RWPE2 (cell line): ENCODE measurements at regions not wholly inside any gene's neighbourhood (a gene's known extent, or its start where the extent isn't known, plus 50 kb on each side); places are given as distances from the start of the nearest gene placed in this dataset.

Experiments used
- ATAC-seq: fragments of 200-7000 bp; cut with Tn5 transposase; 3 replicates; pipeline ENCODE4 v1.9.1; 2021; ENCODE audit warnings: low read depth
- DNase-seq: peaks from one replicate; pipeline ENCODE4 v3.0.0-alpha.2; 2020; ENCODE audit warnings: low spot score
- H3K27ac ChIP-seq: fragments of 450-650 bp; 2 replicates; pipeline ENCODE4 v1.5.1; 2017; ENCODE audit warnings: mild to moderate bottlenecking; ENCODE audit not compliant: poor library complexity, severe bottlenecking
- H3K27me3 ChIP-seq: fragments of 250-450 bp; sonication (Bioruptor Pico); 2 replicates; pipeline ENCODE4 v1.5.1; 2021; ENCODE audit warnings: mild to moderate bottlenecking, moderate library complexity; ENCODE audit not compliant: insufficient read depth, poor library complexity, severe bottlenecking
- H3K36me3 ChIP-seq: fragments of 250-450 bp; sonication (Bioruptor Pico); 2 replicates; pipeline ENCODE4 v1.5.1; 2020; ENCODE audit warnings: low read depth, mild to moderate bottlenecking, moderate library complexity
- H3K4me1 ChIP-seq: fragments of 250-450 bp; sonication (Bioruptor Pico); 2 replicates; pipeline ENCODE4 v1.5.1; 2021; ENCODE audit warnings: mild to moderate bottlenecking, moderate library complexity; ENCODE audit not compliant: insufficient read depth, poor library complexity, severe bottlenecking
- H3K4me3 ChIP-seq: fragments of 250-450 bp; sonication (Bioruptor Pico); 2 replicates; pipeline ENCODE4 v1.5.1; 2021; ENCODE audit warnings: mild to moderate bottlenecking, moderate library complexity; ENCODE audit not compliant: severe bottlenecking
- H3K9me3 ChIP-seq: fragments of 250-450 bp; sonication (Bioruptor Pico); 2 replicates; pipeline ENCODE4 v1.5.1; 2021; ENCODE audit warnings: mild to moderate bottlenecking, moderate library complexity; ENCODE audit not compliant: severe bottlenecking
- TF ChIP-seq, protein P1 (sequence below): fragments of 450-650 bp; IDR thresholded peaks from one replicate; pipeline ENCODE4 v1.5.1; 2017; ENCODE audit warnings: mild to moderate bottlenecking, moderate library complexity; ENCODE audit not compliant: poor library complexity, severe bottlenecking

DNA sequence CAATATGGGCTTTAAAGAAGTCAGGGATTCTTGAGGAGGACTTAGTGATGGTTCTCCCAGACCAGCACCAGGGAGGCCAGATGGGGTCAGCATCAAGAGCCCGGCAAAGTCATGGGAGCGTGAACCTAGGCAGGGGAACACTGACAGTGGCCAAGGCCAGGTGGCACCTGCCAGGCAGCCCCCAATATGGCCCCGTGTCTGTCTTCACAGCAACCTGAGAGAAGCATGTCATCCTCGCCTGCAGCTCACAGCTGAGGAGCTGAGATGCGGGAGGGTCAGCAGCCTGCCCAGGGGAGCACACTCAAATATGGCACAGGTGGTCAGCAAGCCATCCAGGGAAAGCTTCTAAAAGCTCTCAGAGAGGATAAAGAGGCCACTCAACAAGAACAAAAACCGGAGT lies 105.7 kb upstream of the GPC1 start:
- TF ChIP-seq, protein P1, sequence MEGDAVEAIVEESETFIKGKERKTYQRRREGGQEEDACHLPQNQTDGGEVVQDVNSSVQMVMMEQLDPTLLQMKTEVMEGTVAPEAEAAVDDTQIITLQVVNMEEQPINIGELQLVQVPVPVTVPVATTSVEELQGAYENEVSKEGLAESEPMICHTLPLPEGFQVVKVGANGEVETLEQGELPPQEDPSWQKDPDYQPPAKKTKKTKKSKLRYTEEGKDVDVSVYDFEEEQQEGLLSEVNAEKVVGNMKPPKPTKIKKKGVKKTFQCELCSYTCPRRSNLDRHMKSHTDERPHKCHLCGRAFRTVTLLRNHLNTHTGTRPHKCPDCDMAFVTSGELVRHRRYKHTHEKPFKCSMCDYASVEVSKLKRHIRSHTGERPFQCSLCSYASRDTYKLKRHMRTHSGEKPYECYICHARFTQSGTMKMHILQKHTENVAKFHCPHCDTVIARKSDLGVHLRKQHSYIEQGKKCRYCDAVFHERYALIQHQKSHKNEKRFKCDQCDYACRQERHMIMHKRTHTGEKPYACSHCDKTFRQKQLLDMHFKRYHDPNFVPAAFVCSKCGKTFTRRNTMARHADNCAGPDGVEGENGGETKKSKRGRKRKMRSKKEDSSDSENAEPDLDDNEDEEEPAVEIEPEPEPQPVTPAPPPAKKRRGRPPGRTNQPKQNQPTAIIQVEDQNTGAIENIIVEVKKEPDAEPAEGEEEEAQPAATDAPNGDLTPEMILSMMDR = no peak
- ATAC-seq = no peak

DNA sequence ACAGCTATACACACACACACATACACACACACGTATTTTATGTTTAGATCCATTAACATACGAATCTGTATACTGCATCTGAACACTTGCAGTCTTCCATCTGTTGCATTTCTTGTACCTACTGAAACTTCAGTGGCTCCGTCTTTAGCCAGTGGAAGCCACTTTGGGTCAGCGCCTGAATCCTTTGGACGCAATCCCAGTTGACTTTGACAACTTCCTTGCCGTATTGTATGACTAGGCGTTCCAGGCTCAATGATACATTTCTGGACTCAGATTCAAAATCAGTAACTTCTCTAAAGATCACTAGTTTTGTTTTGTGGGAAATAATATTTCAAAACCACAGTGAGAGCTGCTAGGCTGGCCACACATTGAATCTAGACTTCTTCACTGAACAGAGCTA lies 101.5 kb upstream of the GPC1 start:
- TF ChIP-seq, protein P1 = no peak
- ATAC-seq (no peak), DNase-seq (no peak)
- H3K4me3 ChIP-seq = no peak overlapping the region
- no peaks in the 10 kb centered on the region for H3K9me3 ChIP-seq
- H3K4me1 ChIP-seq = no peaks in the 10 kb centered on the region
- no peaks in the 10 kb centered on the region for H3K36me3 ChIP-seq
- H3K27me3 ChIP-seq = no peaks in the 10 kb centered on the region
- no peak overlapping the region for H3K27ac ChIP-seq

More for the DNA sequence above, 105.7 kb upstream of the GPC1 start:
- DNase-seq = no peak
- Histone ChIP-seq H3K27ac (no peak overlapping the region), H3K9me3 (no peaks in the 10 kb centered on the region), H3K36me3 (no peaks in the 10 kb centered on the region), H3K27me3 (no peaks in the 10 kb centered on the region), H3K4me3 (no peak overlapping the region), H3K4me1 (no peaks in the 10 kb centered on the region)

DNA sequence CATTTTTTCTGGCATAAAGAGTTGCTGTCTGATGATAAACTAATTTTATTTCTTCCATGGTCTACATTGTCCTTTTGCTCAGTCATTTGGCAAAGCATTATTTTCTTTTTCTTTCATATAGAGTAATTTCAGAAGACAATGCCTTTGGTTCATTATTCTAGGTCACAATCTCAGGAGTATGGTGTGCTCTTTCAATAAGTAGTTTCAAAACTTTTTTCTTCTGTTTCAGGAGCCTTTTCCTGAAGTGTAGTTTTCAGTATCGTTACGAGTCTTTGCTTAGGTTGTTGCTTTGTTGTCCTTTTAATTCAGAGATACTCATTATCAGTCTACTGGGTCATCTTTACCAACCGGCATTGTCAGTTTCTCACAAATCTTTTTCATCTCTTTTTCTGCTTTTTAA lies 100.4 kb upstream of the GPC1 start:
- TF ChIP-seq, protein P1 = no peak
- no peaks in the 10 kb centered on the region for H3K4me1 ChIP-seq
- no peak overlapping the region for H3K4me3 ChIP-seq
- no peaks in the 10 kb centered on the region for H3K27me3 ChIP-seq
- ATAC-seq (no peak), DNase-seq (no peak)
- H3K27ac ChIP-seq = no peak overlapping the region
- H3K9me3 ChIP-seq = no peaks in the 10 kb centered on the region
- no peaks in the 10 kb centered on the region for H3K36me3 ChIP-seq

DNA sequence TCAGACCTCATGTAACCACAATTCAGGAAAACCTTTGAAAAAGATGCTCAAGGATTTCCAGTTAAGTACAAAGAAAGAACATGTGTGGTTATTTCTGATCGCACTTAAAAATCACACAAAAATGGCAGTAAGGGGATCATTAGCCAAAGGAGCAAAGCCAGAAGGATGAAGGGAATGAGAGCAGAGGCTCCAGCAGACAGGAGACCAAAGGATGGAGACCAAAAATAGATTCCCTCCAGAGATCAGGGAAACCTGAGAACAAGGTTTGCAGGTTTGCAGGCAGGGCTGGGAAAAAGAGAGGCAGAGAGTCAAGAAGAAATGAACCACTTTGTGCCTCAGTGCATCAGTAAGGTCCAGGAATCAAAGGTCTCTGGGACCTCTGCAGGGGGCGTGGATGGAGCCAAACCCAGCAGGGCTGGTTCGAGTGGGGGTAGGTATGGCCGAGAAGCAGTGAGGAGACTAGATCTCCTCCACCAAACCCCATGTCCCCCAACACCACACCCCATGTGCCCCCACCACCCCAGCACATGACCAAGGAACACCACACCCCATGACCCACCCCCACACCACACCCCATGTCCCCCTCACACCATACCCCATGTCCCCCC lies 98.5 kb upstream of the GPC1 start:
- H3K27me3 ChIP-seq = no peaks in the 10 kb centered on the region
- TF ChIP-seq, protein P1 = no peak
- ATAC-seq = no peak

DNA sequence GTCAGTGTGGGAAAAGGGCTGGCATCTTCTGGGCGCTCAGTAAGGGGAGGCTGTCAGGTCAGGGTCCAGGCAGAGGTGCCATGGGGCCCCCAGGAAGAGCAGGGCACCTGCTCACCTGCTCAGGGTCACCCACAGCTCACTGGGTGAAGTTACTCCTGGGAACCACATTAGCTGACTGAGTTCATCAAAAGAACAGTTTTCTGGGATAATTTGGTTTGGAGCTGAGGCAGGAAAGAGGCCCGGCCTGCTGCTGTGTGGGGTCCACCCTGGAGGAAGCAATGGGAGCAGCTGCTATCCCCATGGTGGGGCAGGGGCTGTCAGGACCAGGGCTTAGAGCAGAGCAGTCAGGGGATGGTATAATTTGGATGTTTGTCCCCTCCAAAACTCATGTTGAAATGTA lies 97.2 kb upstream of the GPC1 start:
- Histone ChIP-seq H3K9me3 (no peaks in the 10 kb centered on the region), H3K27me3 (no peaks in the 10 kb centered on the region), H3K4me3 (no peak overlapping the region), H3K4me1 (no peaks in the 10 kb centered on the region), H3K27ac (no peak overlapping the region), H3K36me3 (no peaks in the 10 kb centered on the region)
- DNase-seq = no peak
- TF ChIP-seq, protein P1 = no peak
- ATAC-seq = no peak

More for the DNA sequence above, 98.5 kb upstream of the GPC1 start:
- DNase-seq = no peak
- Histone ChIP-seq H3K36me3 (no peaks in the 10 kb centered on the region), H3K9me3 (no peaks in the 10 kb centered on the region), H3K4me1 (no peaks in the 10 kb centered on the region), H3K4me3 (no peak overlapping the region), H3K27ac (no peak overlapping the region)
